Fibroblast of mammary gland (primary cell): ENCODE measurements at regions not wholly inside any gene's neighbourhood (a gene's known extent, or its start where the extent isn't known, plus 50 kb on each side); places are given as distances from the start of the nearest gene placed in this dataset.
A peak's percentile ranks its signal among the peaks of the same experiment; 100 is the strongest.

Experiments used
- DNase-seq: peaks from one replicate; pipeline ENCODE4 v3.0.0-alpha.2; 2010; ENCODE audit warnings: low read depth
- H3K4me3 ChIP-seq: 2 replicates; pipeline ENCODE4 v1.5.1; 2011; ENCODE audit warnings: low read depth, mild to moderate bottlenecking, low read length, moderate library complexity; ENCODE audit not compliant: control insufficient read depth
- TF ChIP-seq, protein P1 (sequence below): conservative IDR thresholded peaks from 2 replicates; pipeline ENCODE4 v1.5.1; 2011; ENCODE audit warnings: low read depth, low read length, inconsistent platforms; ENCODE audit not compliant: control insufficient read depth, insufficient read depth

GRCh38 chr14:62146030-62146429 is 383.8 kb downstream of the SNAPC1 start:
- TF ChIP-seq, protein P1, sequence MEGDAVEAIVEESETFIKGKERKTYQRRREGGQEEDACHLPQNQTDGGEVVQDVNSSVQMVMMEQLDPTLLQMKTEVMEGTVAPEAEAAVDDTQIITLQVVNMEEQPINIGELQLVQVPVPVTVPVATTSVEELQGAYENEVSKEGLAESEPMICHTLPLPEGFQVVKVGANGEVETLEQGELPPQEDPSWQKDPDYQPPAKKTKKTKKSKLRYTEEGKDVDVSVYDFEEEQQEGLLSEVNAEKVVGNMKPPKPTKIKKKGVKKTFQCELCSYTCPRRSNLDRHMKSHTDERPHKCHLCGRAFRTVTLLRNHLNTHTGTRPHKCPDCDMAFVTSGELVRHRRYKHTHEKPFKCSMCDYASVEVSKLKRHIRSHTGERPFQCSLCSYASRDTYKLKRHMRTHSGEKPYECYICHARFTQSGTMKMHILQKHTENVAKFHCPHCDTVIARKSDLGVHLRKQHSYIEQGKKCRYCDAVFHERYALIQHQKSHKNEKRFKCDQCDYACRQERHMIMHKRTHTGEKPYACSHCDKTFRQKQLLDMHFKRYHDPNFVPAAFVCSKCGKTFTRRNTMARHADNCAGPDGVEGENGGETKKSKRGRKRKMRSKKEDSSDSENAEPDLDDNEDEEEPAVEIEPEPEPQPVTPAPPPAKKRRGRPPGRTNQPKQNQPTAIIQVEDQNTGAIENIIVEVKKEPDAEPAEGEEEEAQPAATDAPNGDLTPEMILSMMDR: no peak
- H3K4me3 ChIP-seq: no peak overlapping the region
- no peak for DNase-seq

- DNase-seq: no peak
- TF ChIP-seq, protein P1: no peak
Measured at GRCh38 chr14:62156052-62156451, 393.8 kb downstream of the SNAPC1 start.

GRCh38 chr14:62158779-62159178 is 396.6 kb downstream of the SNAPC1 start:
- TF ChIP-seq, protein P1: no peak
- DNase-seq: no peak
- H3K4me3 ChIP-seq: no peak overlapping the region

More at GRCh38 chr14:62156052-62156451, 393.8 kb downstream of the SNAPC1 start:
- H3K4me3 ChIP-seq: no peak overlapping the region

DNA sequence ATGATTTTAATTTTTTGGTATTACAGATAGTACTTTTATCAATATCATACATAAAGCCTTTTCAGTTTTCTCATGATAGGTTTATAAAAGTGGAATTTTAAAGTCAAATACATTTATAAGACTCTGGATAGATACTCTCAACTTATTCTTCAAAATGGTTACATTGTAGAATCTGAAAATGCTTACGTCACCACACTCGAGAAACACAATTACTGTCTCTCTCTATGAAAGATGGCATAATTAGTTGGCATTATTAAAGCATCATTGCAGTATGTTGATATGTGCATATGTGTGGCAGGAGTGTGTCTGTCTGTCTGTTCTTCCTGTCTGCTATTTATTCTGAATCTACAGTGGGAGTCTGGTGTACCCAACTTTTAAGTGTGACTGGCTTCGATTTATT is 397.1 kb downstream of the SNAPC1 start:
- DNase-seq: no peak
- TF ChIP-seq, protein P1: no peak
- no peak overlapping the region for H3K4me3 ChIP-seq

DNA sequence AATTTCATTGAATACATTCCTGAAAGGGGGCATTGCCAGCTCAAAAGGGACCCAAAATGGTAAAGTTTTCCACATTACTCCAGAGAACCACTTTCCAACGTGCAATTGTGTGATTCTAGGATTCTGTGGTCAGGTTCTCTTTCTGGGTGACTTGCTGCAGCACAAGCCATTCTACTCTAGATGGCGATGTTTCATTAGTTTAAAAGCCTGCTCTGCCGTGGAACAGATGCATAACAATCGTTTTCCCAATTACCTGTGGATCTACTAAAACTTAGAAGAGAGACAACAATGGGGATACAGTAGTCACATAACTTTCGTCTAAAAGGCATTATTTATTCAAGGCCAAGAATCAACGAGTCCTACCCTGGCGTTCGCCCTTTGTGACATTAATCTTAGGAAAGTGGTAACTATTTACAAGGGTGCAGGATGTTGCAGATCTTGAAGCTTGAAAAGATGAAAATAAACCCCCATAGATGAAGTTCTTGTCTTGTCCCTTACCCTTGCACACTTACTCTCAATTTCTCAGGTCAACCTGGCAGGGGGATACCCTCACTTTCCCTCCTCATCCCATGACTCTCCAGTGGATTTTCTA is 400.9 kb downstream of the SNAPC1 start:
- peak; percentile 46 for DNase-seq
- H3K4me3 ChIP-seq: no peak overlapping the region
- TF ChIP-seq, protein P1: peak; percentile 83

- DNase-seq: no peak
- TF ChIP-seq, protein P1: peak; percentile 5
- H3K4me3 ChIP-seq: no peak overlapping the region
Measured at GRCh38 chr14:62168564-62169155, 406.4 kb downstream of the SNAPC1 start.

DNA sequence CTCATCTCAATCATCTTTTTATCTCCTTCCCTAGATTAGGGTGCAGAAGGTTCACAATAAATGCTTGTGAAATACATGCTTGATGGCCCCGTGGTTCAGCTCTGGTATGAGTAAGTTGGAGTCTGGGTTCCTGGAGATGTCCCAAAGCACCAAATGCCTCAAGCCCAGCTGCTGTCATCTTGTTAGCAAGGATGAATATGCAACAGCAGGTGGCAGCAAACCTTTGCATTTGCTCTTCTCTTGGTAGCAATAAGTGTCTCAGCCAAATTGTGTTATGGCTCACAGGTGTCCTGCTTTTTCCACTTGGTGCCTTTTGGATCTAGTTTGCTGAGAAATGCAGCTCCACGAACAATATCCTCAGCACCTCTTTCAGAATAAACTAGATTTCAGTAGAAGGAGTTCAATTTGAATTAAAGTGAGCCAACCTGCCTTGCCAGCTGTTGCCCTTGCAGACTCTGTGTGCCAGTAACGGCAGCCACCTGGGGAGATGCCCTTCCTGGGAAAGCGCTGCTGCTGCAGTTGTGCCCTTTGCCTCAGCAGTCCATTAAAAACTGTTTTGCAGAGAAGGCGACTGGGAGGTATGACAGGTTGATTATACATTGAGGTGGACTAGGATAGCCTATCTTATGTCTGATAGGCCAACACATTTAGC is 417.3 kb downstream of the SNAPC1 start:
- TF ChIP-seq, protein P1: peak; percentile 78
- DNase-seq: peak; percentile 91
- no peak overlapping the region for H3K4me3 ChIP-seq
